ENCODE measurements at regions not wholly inside any gene's neighbourhood (a gene's known extent, or its start where the extent isn't known, plus 50 kb on each side); places are given as distances from the start of the nearest gene placed in this dataset.

GRCh38 chr7:106965108-106965507 lies 79.4 kb upstream of the PRKAR2B start:
- no peak for TF ChIP-seq CTCF (IDR thresholded peaks at IDR 0.05)
- TF ChIP-seq POLR2A (IDR thresholded peaks at IDR 0.05) = no peak

Data from uterus (tissue), 2 donors.